ENCODE measurements at regions not wholly inside any gene's neighbourhood (a gene's known extent, or its start where the extent isn't known, plus 50 kb on each side); places are given as distances from the start of the nearest gene placed in this dataset.

- ChIA-PET CTCF (no interaction called here), POLR2A (no interaction called here)
- Histone ChIP-seq H3K27me3 (replicated peaks; ENCODE audit: control insufficient read depth, insufficient read depth, low read length) (no peaks in the 10 kb centered on the region), H3K9me3 (no peaks in the 10 kb centered on the region), H3K36me3 (ENCODE audit: control insufficient read depth, insufficient read depth, low read length) (no peaks in the 10 kb centered on the region; the same call in 1 of the 2 replicates), H3K4me3 (ENCODE audit: low read depth, low read length) (no peak overlapping the region), H3K4me1 (0 out of 2 replicates have a peak, but pooled peaks cover 5% of the 10 kb centered on the region)
- peaks cover 21% of the 10 kb centered on the region for H3K4me1 Mint-ChIP-seq (ENCODE audit: low read depth, unreplicated experiment)
- no peak overlapping the region for H3K4me3 Mint-ChIP-seq (ENCODE audit: unreplicated experiment)
- no peak for TF ChIP-seq CTCF (IDR thresholded peaks at IDR 0.05; ENCODE audit: insufficient read depth in 1 of 2, low read depth in 1 of 2, low read length in 1 of 2, severe bottlenecking in 1 of 2, unreplicated experiment in 1 of 2)
- no peaks in the 10 kb centered on the region for H3K27me3 Mint-ChIP-seq (ENCODE audit: insufficient read depth, unreplicated experiment)
- intact Hi-C loops (cut with micrococcal nuclease; ENCODE audit: unreplicated experiment), result no loop called here
- no peak overlapping the region for H3K27ac Mint-ChIP-seq (ENCODE audit: unreplicated experiment)
- H3K9me3 Mint-ChIP-seq (ENCODE audit: unreplicated experiment), result no peaks in the 10 kb centered on the region
- H3K36me3 Mint-ChIP-seq (ENCODE audit: insufficient read depth, unreplicated experiment), result peaks cover 6% of the 10 kb centered on the region
- DNase-seq, result no peak
- no TSS peak for BruUV-seq (replicated peaks)
Measured at GRCh38 chr7:85413718-85414117, 226.9 kb upstream of the SEMA3D start.

- H3K4me3 Mint-ChIP-seq (ENCODE audit: unreplicated experiment), result no peak overlapping the region
- BruUV-seq (replicated peaks), result no TSS peak
- Histone ChIP-seq H3K4me1 (0 out of 2 replicates have a peak, but pooled peaks cover 5% of the 10 kb centered on the region), H3K36me3 (ENCODE audit: control insufficient read depth, insufficient read depth, low read length) (no peaks in the 10 kb centered on the region; the same call in 1 of the 2 replicates), H3K9me3 (no peaks in the 10 kb centered on the region), H3K27me3 (replicated peaks; ENCODE audit: control insufficient read depth, insufficient read depth, low read length) (no peaks in the 10 kb centered on the region), H3K4me3 (ENCODE audit: low read depth, low read length) (no peak overlapping the region)
- TF ChIP-seq CTCF (IDR thresholded peaks at IDR 0.05; ENCODE audit: insufficient read depth in 1 of 2, low read depth in 1 of 2, low read length in 1 of 2, severe bottlenecking in 1 of 2, unreplicated experiment in 1 of 2), result no peak
- ChIA-PET CTCF (no interaction called here), POLR2A (no interaction called here)
- intact Hi-C loops (cut with micrococcal nuclease; ENCODE audit: unreplicated experiment), result no loop called here
- H3K27ac Mint-ChIP-seq (ENCODE audit: unreplicated experiment), result no peak overlapping the region
- DNase-seq, result no peak
- H3K36me3 Mint-ChIP-seq (ENCODE audit: insufficient read depth, unreplicated experiment), result peaks cover 6% of the 10 kb centered on the region
- H3K4me1 Mint-ChIP-seq (ENCODE audit: low read depth, unreplicated experiment), result peaks cover 21% of the 10 kb centered on the region
- no peaks in the 10 kb centered on the region for H3K9me3 Mint-ChIP-seq (ENCODE audit: unreplicated experiment)
- H3K27me3 Mint-ChIP-seq (ENCODE audit: insufficient read depth, unreplicated experiment), result no peaks in the 10 kb centered on the region
Measured at GRCh38 chr7:85412912-85413311, 226.1 kb upstream of the SEMA3D start.

- POLR2A ChIA-PET, result no interaction called here
- intact Hi-C loops (cut with micrococcal nuclease; ENCODE audit: unreplicated experiment), result no loop called here
Measured at GRCh38 chr7:85407391-85407790, 220.5 kb upstream of the SEMA3D start.

More at GRCh38 chr7:85407391-85407790, 220.5 kb upstream of the SEMA3D start:
- CTCF ChIA-PET, result no interaction called here
- Mint-ChIP-seq H3K36me3 (ENCODE audit: insufficient read depth, unreplicated experiment) (no peaks in the 10 kb centered on the region), H3K27me3 (ENCODE audit: insufficient read depth, unreplicated experiment) (no peaks in the 10 kb centered on the region), H3K4me3 (ENCODE audit: unreplicated experiment) (no peak overlapping the region), H3K9me3 (ENCODE audit: unreplicated experiment) (no peaks in the 10 kb centered on the region), H3K4me1 (ENCODE audit: low read depth, unreplicated experiment) (peaks cover 7% of the 10 kb centered on the region), H3K27ac (ENCODE audit: unreplicated experiment) (no peak overlapping the region)
- no peak for TF ChIP-seq CTCF (IDR thresholded peaks at IDR 0.05; ENCODE audit: insufficient read depth in 1 of 2, low read depth in 1 of 2, low read length in 1 of 2, severe bottlenecking in 1 of 2, unreplicated experiment in 1 of 2)
- Histone ChIP-seq H3K9me3 (no peaks in the 10 kb centered on the region), H3K27me3 (replicated peaks; ENCODE audit: control insufficient read depth, insufficient read depth, low read length) (no peaks in the 10 kb centered on the region), H3K4me3 (ENCODE audit: low read depth, low read length) (no peak overlapping the region), H3K36me3 (ENCODE audit: control insufficient read depth, insufficient read depth, low read length) (no peaks in the 10 kb centered on the region), H3K4me1 (no peaks in the 10 kb centered on the region)
- no peak for DNase-seq
- no TSS peak for BruUV-seq (replicated peaks)

Data from Caco-2 (cell line).